ENCODE measurements at regions not wholly inside any gene's neighbourhood (a gene's known extent, or its start where the extent isn't known, plus 50 kb on each side); places are given as distances from the start of the nearest gene placed in this dataset.

DNA sequence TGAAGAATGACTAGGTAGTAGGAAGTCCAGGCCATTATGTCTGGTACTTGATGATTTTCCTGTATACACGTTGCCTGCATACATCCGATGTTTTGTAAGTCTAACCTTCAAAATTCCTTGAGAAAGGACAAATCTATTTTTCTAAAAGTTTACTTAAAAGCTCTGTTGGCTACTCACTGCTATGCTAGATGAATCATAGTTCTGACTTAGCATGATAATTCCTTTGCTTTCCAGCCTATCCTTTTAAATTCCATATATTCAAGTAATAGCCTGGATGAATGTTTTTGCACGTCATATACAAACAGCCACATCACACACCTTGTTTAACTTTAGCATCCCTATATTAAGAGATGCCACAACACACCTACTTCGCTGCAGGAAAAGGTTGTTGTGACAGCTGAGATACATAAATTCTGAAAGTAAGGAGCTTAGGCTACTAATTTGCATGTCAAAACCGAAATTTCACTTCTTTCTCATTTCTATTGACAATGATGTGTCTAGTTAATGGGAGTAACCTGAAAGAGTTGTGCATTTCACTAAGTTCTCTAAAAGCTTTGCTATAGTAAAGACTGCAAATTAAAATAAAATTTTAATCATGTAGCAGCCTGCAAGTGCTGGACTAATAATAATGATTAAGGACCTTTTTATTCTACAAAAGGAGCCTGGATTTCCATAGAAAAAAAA lies 1116.4 kb downstream of the JRKL start:
- H3K4me3 ChIP-seq (ENCODE audit: low read depth, low read length), result no peak overlapping the region
- no peaks in the 10 kb centered on the region for H3K27me3 ChIP-seq (ENCODE audit: control insufficient read depth, insufficient read depth, low read length)
- no peak for TF ChIP-seq CTCF (IDR thresholded peaks at IDR 0.05; ENCODE audit: insufficient read depth, low read length, poor library complexity, severe bottlenecking)
- H3K36me3 ChIP-seq (ENCODE audit: control insufficient read depth, insufficient read depth, low read length), result no peaks in the 10 kb centered on the region
- no peak for DNase-seq (ENCODE audit: low read depth)

DNA sequence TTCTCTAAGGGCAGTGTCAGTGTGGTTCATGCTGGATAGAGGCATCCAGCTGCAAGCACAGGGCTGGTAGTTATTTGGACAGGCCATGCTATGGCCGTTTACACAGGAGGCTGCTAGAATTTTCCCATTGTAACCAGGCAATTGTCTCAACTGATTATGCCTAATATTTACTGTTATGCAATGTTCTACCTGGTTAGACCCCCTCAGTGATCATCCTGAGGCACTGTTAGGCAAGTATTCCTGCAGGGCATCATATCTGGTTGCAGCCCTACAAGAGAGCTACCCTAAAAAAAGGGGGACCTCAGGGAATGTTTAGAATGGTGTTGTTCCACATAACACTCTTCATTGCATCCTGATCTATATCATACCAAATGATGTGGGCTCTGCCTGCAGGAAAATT lies 1124.6 kb downstream of the JRKL start:
- Histone ChIP-seq H3K36me3 (ENCODE audit: control insufficient read depth, insufficient read depth, low read length) (no peaks in the 10 kb centered on the region), H3K27me3 (ENCODE audit: control insufficient read depth, insufficient read depth, low read length) (no peaks in the 10 kb centered on the region), H3K4me3 (ENCODE audit: low read depth, low read length) (no peak overlapping the region)
- no peak for DNase-seq (ENCODE audit: low read depth)
- TF ChIP-seq CTCF (IDR thresholded peaks at IDR 0.05; ENCODE audit: insufficient read depth, low read length, poor library complexity, severe bottlenecking), result no peak

- Histone ChIP-seq H3K36me3 (ENCODE audit: control insufficient read depth, insufficient read depth, low read length) (no peaks in the 10 kb centered on the region), H3K4me3 (ENCODE audit: low read depth, low read length) (no peak overlapping the region), H3K27me3 (ENCODE audit: control insufficient read depth, insufficient read depth, low read length) (no peaks in the 10 kb centered on the region)
- no peak for DNase-seq (ENCODE audit: low read depth)
- no peak for TF ChIP-seq CTCF (IDR thresholded peaks at IDR 0.05; ENCODE audit: insufficient read depth, low read length, poor library complexity, severe bottlenecking)
Observed at GRCh38 chr11:97516688-97517087, 1126.9 kb downstream of the JRKL start.

GRCh38 chr11:97525273-97525672 lies 1135.5 kb downstream of the JRKL start:
- no peaks in the 10 kb centered on the region for H3K27me3 ChIP-seq (ENCODE audit: control insufficient read depth, insufficient read depth, low read length)
- no peak for TF ChIP-seq CTCF (IDR thresholded peaks at IDR 0.05; ENCODE audit: insufficient read depth, low read length, poor library complexity, severe bottlenecking)
- DNase-seq (ENCODE audit: low read depth), result no peak
- H3K4me3 ChIP-seq (ENCODE audit: low read depth, low read length), result no peak overlapping the region
- no peaks in the 10 kb centered on the region for H3K36me3 ChIP-seq (ENCODE audit: control insufficient read depth, insufficient read depth, low read length)

DNA sequence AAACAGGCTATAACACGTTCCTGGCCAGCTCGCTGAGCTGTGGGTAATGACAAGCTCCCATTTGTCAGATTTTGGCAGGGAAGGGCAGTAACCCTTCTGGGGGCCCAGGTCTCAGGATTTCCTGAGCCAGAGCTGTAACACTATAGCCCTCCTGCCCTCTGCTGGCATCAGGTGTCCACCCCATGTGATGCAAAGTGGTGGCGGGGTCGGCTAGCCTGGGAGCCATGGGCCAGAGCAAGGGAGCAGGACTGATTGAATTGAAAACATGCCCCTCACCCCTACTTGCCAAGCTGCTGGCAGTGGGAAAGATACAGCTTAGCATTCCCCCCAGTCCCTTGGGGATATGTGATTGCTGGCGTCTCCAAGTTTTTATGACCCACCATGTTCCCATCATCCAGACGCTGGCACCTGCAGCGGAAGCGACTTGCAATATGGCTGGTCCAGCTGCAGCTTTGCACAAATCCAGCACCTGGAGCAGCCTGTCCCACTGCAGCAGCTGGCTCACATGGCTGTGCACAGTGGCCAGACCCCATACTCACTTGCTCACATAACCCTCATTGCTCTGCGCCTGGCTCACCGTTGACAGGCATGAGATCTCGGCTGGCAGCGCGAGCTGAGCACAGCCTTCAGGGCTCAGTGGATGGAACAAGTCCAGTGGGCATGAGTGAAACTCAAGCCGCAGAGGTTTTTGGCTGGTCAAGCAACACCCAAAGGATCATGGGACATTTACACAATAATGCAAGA lies 1147.8 kb downstream of the JRKL start:
- Histone ChIP-seq H3K27me3 (ENCODE audit: control insufficient read depth, insufficient read depth, low read length) (no peaks in the 10 kb centered on the region), H3K4me3 (ENCODE audit: low read depth, low read length) (no peak overlapping the region), H3K36me3 (ENCODE audit: control insufficient read depth, insufficient read depth, low read length) (no peaks in the 10 kb centered on the region)
- no peak for TF ChIP-seq CTCF (IDR thresholded peaks at IDR 0.05; ENCODE audit: insufficient read depth, low read length, poor library complexity, severe bottlenecking)
- DNase-seq (ENCODE audit: low read depth), result no peak
